Head of caudate nucleus (tissue), 42 donors: ENCODE measurements at regions not wholly inside any gene's neighbourhood (a gene's known extent, or its start where the extent isn't known, plus 50 kb on each side); places are given as distances from the start of the nearest gene placed in this dataset.
"Not testable (repeated sequence)": the region's sequence is repeated elsewhere in the genome, so short reads cannot be mapped to it uniquely, and the experiment has no call there.

Source experiments
- DNase-seq, 42 donors: peaks; one replicate each; pipeline versions ENCODE4 v3.0.0 to v3.0.0-alpha.2; 2020 to 2021; ENCODE audit warnings: mixed read lengths in 7 of 42
- intact Hi-C: fragments of 100-400 bp; cut with DNase I; formaldehyde crosslinking; loops from one replicate; pipeline ENCODE4 v1.15.0; 2022

GRCh38 chr16:51271156-51271701, 120.2 kb upstream of the SALL1 start:
- intact Hi-C loops: no loop called here
- DNase-seq: no peak

GRCh38 chr16:51268237-51268636, 117.2 kb upstream of the SALL1 start:
- intact Hi-C loops: no loop called here
- DNase-seq: peak; percentile 31 to 86 (median 64)

- DNase-seq: peak in 6 of 42 donors; percentile 17 to 53 (median 28)
- intact Hi-C loops: no loop called here
Observed at GRCh38 chr16:51267681-51268080, 116.6 kb upstream of the SALL1 start.

GRCh38 chr16:51262428-51262827, 111.4 kb upstream of the SALL1 start:
- intact Hi-C loops: no loop called here
- DNase-seq: no peak

- intact Hi-C loops: no loop called here
- DNase-seq: no peak
Observed at GRCh38 chr16:51261919-51262318, 110.8 kb upstream of the SALL1 start.

GRCh38 chr16:51255349-51255972, 104.4 kb upstream of the SALL1 start:
- DNase-seq: no peak
- intact Hi-C loops: no loop called here

GRCh38 chr16:51254390-51254789, 103.3 kb upstream of the SALL1 start:
- DNase-seq, intact Hi-C loops: not testable (repeated sequence)

GRCh38 chr16:51248217-51248616, 97.1 kb upstream of the SALL1 start:
- no peak for DNase-seq
- intact Hi-C loops: no loop called here

GRCh38 chr16:51245658-51245995, 94.6 kb upstream of the SALL1 start:
- DNase-seq: no peak
- intact Hi-C loops: no loop called here

- intact Hi-C loops: no loop called here
Observed at GRCh38 chr16:51244887-51245657, 94.0 kb upstream of the SALL1 start.

GRCh38 chr16:51243936-51244436, 92.9 kb upstream of the SALL1 start:
- peak in 16 of 42 donors; percentile 14 to 80 (median 30) for DNase-seq
- intact Hi-C loops: no loop called here

More at GRCh38 chr16:51244887-51245657, 94.0 kb upstream of the SALL1 start:
- DNase-seq: no peak

- intact Hi-C loops: no loop called here
- DNase-seq: no peak
Observed at GRCh38 chr16:51242296-51242994, 91.4 kb upstream of the SALL1 start.

- intact Hi-C loops: no loop called here
- DNase-seq: no peak
Observed at GRCh38 chr16:51239196-51239595, 88.1 kb upstream of the SALL1 start.

GRCh38 chr16:51237861-51238378, 86.8 kb upstream of the SALL1 start:
- peak in 6 of 42 donors; percentile 16 to 54 (median 24) for DNase-seq
- intact Hi-C loops: no loop called here

- intact Hi-C loops: no loop called here
- no peak for DNase-seq
Observed at GRCh38 chr16:51237207-51237606, 86.1 kb upstream of the SALL1 start.

GRCh38 chr16:51236583-51236982, 85.5 kb upstream of the SALL1 start:
- DNase-seq: no peak
- intact Hi-C loops: no loop called here

- intact Hi-C loops: no loop called here
- no peak for DNase-seq
Observed at GRCh38 chr16:51231702-51232101, 80.6 kb upstream of the SALL1 start.

GRCh38 chr16:51230035-51230434, 79.0 kb upstream of the SALL1 start:
- intact Hi-C loops, DNase-seq: not testable (repeated sequence)

- intact Hi-C loops: no loop called here
- DNase-seq: no peak
Observed at GRCh38 chr16:51228097-51228659, 77.1 kb upstream of the SALL1 start.
